NCI-H2171 treated with DMSO at 0.1 percent for 48 hours (cell line): ENCODE measurements at regions not wholly inside any gene's neighbourhood (a gene's known extent, or its start where the extent isn't known, plus 50 kb on each side); places are given as distances from the start of the nearest gene placed in this dataset.

Experiments
- DNase-seq: peaks from one replicate; lab custom pipeline; 2025; lab: John Stamatoyannopoulos, UW

DNA sequence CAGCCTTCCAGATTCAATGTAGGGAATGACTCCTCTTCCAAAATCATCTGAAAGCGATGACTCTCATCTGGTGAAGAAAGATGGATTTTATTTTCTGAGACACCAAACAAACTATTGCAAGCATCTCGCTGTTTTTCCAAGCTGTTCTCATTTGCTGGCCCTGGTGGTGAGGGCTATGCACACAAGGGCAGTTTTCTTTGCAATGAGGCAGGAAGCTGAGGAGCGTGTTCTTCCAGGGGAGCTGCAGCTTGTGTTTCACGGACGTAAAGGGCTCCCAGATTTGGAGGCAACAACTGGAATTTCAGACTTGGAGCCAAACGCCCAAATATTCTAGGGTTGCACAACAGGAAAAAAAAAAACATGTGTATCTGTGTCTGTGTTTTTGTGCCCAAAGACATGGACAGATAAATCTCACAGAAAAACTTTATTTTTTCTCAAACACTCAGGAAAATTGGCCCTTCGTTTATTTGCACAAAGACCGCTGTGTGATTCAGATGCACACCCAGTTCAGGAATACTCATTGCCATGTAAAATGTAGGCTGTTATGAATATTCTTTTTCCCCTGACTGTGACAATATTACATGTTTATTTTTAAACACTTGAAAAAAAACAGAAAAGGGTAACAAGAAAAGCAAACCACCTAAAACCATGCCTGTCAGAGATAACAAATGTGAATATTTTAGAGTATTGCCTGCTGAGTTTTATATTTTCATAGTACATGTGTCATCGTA lies 151.3 kb downstream of the GAS1 start:
- no peak for DNase-seq

DNA sequence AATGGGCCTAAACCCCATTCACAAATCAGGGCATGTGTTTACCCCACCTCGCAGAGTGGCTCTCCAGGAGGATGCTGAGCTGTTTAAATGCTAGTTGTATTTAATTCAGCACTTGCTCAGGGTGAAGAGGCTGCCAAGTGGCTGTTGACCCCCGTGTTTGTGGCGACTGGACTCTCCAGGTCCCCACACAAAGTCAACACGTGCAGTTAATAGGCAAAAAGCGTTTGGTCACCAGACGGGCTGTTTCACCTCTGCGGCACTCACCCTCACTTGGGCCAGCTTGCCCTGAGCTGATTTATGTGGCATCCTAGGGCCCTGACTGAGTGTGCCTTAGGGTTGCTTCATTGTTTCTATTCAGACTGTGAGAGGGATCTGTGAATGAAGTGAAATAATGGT lies 152.3 kb downstream of the GAS1 start:
- no peak for DNase-seq

DNA sequence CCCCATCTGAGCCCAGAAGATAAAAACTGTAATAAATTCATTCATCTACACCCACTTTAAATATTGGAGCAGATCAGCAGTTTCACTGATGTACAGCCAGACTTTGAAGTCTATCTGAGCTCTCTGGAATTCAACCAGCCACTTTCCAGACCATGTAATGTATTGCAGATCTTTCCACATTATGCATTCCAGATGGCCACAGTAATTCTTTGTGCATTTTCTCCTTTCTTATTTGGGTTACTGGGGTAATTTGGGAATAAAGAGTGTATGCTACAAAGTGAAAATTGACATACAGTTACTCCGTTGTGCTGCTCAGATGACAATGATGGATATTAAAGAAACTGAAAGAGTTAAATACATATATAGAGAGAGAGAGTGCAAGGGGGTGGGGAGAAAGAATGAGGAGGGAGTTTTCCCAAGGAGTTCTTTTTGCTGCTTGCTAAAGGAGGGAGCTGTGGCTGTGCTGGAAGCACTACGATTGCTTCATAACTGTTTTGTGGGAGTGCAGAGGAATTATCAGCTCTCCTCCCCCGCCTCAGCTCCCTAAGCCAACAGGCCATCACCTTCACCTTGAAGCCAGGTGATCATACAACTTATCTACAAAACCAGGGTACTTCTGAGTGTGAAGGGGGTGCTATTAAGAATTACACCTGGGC lies 152.8 kb downstream of the GAS1 start:
- DNase-seq: no peak

DNA sequence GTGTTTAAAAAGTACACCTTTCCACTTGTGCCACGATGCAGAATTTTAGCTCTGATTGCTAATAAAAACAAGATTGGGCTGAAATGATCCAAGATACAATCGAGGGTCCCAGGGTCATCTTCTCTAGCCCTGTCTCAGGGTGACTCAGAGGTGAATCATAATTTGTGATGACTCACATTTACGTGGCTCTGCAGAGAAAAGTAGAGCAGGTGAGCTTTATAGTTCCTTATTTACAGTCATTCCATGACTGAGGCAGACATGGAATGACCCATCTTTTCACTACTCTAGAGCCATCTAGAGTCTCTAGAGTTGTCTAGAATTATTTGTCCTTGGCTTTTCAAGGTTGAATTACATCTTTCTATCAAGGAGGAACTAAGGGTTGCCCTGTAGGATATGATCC lies 155.2 kb downstream of the GAS1 start:
- no peak for DNase-seq

DNA sequence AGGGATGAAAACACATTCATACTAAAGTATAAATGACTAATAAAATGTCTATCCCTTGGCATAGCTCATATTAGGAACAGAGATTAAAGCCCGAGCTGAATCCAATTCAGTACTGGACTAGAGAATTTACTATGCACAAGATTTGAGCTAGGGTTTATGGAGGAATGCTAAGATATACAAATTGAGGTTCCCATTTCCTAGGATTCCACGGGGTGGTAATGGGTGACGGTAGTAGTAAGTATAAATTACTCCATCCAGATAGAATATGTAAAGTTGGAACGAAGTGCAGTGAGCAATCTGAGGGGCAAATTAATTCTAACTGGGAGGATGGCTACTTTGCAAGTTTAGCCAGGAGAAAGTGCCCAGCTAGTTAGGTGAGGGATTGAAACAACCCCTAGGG lies 156.5 kb downstream of the GAS1 start:
- DNase-seq: no peak

DNA sequence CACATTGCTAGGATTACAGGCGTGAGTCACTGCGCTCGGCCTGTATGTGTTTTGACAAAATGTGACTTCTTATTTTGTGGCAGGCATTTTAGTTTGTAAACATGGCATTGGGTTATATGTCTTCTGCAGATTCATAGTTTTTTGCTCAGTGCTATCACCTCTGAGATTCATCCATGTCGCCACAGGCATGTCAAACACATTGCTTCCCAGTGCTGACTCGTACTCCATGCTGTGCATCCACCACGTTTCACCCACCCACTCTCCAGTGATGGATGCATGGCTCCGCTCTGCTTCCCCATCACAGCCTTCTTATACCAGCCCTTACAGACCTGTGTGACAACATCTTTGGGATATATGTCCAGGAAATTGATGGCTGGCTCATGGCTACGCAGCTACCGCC lies 158.8 kb downstream of the GAS1 start:
- DNase-seq: no peak

DNA sequence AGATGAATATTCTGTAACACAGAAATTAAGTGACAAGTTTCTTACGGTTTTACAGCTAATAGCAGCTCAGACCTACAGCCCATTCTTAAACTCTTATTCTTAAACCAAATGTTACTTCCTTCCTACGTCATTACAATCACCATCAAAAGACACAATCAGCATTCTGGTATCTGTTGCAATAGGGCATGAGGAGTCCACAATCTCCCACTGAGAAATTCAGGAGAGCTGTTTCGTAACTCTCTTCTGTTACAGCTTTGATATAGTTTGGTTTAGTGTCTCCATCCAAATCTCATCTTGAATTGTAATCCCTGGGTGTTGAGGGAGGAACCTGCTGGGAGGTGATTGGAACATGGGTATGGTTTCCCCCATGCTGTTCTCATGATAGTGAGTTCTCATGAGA lies 163.4 kb downstream of the GAS1 start:
- DNase-seq: no peak

DNA sequence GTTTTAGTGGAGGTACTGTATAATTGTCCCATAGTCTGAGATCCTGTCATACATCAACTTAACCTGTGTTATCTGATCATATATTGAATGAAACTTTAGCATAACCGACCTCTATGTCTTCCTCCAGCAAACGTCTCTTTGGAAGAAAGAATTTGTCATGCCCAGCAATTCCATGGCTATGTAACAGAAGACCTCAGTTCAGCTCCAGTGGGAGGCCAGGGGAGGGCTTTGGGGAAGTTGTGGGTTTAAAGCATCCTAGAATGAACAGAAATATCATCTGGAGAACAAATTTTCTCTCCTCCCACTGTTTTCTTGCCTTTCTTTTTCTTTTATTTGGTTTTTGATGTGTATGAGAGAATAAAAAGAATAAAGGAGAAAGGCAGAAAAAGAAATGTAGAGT lies 164.5 kb downstream of the GAS1 start:
- DNase-seq: no peak

DNA sequence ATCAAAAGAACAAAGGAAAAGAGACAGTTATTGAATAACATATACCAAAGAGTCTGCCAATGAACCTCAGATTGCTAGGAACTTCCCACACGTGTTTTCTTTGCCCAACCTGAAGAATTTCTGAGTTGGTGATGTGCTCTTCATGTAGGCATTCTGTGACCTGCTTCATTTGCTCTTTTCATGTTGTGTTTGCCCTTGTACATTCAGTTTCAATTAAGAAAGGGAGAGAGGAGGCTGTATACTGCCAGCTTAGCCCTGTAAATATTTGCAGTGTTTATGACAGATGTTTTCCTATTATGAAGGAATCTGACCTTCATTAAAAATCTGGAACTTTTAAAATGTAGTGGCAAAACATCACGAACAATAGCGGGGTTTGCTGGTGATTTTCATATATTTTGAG lies 168.5 kb downstream of the GAS1 start:
- DNase-seq: no peak

DNA sequence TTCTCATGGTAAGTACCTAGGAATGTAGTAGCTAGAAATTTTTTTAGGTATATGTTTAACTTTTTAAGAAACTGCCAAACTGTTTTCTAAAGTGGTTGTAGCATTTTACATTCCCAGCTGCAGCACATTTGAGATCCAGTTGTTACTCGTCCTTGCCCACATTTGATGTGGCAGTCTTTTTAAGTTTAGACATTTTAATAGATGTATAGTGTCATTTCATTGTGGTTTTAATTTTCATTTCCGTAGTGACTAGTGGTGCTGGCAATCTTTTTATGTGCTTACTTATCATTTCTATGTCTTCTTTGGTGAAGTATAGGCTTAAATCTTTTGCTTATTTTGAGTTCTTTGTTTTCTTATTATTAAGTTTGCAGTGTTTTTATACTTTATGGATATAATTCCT lies 171.6 kb downstream of the GAS1 start:
- no peak for DNase-seq

DNA sequence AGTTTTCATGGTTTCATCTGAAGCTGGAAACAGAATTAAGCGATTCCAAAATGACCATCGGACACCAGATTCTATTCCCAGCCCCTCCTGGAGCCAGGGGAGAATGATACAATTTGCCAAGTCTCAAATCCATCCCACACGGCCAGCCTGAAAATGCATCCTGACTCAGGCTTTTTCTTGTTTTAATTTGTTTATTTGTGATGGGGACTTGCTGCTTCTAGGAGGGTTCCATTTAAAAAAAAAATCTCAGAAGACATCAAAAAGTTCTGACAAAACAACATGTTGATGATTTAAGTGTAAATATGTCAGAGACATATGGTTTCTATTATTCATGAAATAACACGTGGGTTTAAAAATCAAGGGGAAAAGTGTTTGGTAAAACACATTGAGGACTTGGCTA lies 173.2 kb downstream of the GAS1 start:
- DNase-seq: no peak

DNA sequence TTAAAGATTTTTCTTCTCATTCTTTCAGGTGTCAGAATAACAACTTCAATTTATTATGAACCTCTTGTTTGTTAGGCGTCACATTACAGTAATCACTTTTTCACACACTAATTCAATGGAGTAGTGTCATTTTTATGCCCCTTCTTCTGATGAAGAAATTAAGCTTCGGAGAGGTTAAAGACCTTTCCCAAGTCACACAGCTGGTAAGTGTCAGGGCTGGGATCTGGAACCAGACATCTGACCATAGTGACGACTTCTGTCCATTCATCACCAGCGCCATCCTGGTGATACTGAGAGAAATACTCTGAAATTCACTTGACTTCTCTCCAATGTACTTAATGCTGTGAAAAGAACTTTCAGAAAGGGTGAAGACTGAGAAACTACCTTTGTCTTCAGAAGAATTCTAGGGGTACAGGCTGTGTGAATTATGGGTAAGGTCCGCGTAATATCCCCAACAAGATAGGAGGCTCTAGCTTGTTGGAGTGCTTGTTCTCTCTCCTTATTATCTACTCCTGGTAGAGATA lies 173.8 kb downstream of the GAS1 start:
- no peak for DNase-seq

DNA sequence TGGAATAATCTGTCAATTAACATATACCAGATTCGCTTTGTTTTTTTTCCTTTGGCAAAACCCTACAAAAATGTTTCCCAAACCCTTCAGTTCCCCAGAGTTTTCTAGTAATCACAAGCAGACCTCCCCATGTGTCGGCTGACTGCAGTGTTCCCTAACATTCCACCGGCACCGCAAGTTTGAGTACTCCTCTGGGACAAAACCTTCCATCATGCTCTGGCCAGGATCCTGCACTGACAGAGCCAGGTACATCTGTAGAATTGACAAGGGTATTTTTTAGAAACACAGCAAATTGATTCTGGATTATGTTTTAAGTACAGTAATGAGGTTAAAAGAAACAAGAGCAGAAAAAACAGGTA lies 174.7 kb downstream of the GAS1 start:
- DNase-seq: no peak

DNA sequence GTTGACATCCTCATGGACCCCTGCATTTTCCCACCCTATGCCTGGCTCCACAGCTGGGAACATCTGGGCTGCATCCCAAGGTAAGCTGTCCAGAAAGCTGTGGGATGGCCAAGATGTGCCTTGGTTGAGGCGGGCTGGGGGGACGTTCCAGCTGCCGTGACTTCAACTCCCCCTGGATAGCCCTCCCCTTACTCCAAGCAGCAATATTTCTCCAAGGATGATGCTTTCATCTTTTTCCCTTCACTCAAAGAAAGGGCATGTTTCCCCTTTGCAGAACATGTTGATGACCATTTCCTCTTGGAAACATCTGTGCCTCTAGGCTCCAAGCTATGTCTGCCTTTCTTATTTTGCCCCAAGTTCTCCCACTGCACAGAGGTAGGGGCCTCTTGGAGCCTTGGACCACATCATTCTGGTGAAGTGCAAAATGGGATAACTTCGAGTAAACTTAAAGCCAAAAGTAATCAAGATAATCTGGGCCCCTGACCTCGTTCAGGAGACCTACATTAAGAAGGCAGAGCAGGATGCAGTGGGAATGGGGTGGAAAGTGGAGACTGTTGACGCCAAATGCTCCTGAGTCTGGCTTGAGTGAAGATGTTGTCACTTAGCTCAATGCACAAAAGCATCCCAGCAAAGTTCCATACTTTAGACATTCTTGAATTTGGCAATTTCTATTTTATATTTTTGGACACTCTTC lies 175.2 kb downstream of the GAS1 start:
- no peak for DNase-seq

DNA sequence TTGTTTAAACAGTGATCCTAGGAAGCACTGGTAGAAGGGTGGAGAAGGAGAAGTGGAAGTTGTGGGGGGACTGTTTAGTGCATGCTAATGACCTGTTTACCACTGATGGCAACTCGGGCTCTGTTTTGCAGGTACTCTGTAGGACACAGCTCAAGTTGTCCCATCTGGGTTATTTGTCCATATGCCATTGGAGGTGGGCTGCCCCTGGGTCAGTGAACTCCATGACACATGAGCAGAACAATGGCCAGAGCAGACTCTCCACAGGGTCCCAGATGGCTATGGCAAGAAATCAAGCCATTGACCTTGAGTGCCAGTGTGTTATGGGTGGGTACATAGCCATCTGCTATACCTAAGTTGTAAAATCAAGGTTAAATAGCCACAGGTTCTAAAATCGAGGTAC lies 175.9 kb downstream of the GAS1 start:
- DNase-seq: no peak

DNA sequence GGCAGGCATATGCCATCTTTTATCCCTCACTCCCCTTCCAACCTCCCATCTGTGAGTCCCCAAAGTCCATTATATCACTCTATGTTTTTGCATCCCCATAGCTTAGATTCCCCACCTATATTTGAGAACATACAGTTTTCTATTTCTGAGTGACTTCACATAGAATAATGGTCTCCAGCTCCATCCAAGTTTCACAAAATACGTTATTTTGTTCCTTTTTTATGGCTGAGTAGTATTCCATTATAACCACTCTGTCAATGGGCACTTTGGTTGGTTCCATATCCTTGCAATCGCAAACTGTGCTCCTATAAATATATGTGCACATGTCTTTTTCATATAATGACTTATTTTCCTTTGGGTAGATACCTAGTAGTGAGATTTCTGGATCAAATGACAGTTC lies 178.6 kb downstream of the GAS1 start:
- DNase-seq: no peak

DNA sequence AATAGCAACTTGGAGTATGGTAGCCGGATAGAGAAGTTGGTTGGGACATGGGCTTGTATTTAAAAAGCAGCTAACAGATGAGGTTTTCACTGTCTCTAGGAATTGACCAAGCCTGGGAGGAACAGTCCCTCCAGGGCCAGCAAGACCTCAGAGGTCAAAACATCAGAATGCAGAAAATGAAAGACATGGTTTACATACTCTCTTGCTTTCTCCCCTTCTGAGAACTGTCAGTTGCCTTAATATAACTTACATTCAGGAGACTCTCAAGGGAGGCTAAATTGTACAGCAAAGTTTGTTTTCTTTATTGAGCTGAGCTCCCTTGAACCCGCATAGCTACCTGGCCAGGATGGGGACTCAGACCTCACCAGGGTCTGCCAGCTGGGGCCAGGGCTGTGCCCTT lies 179.3 kb downstream of the GAS1 start:
- no peak for DNase-seq

DNA sequence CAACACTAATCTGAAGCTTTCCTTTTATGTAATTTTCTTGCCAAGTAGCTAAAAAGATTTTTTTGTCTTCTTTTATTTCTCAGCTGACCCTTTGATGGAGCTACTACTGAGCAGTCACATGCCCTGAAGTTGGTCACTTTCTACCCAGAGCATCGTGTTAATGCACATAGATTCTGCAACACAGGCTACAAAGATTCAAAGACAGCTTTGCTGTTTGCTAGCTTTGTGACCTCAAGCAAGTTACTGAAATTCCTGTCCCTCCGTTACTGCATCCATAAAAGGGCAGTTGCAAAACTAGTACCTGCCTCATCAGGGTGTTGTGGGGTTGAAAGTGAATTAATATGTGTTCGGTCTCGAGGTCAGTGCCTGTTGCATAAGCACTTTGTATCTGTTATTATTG lies 179.9 kb downstream of the GAS1 start:
- no peak for DNase-seq

DNA sequence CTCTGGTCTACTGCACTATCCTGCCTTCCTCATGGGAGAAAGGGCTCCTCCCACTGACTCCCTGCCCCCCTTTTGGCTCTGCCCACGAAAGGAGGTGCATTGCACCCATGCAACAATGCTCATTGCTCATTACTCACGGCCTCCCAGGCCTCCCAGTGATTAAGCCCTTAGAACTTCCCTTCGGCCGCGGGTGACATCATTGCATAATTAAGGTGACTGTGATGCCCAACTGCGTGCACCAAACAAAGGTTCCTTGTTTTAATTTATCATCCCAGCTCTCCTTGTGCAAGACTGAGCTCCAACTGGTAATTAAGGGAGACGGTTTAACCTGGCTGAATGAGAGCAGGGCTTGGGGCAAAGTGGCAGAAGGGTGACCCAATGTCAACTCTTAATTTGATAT lies 180.4 kb downstream of the GAS1 start:
- no peak for DNase-seq

DNA sequence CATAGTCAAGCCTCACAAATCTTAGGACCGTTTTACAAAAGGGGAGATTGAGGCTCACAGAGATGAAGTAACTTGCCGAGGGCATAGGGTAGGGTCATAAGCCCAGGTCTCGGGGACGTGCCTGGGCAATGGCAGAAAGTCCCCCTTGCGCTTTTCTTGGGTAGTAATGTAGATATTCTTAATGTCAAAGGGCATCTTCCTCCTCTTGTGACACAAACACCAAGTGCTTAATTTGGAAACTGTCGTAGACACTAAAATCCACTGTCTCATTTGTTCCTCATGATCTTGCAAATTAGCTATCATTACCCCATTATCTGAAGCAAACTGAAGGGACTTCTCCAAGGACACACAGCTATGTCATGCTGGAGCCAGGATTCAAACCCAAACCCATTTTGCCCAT lies 180.8 kb downstream of the GAS1 start:
- no peak for DNase-seq

DNA sequence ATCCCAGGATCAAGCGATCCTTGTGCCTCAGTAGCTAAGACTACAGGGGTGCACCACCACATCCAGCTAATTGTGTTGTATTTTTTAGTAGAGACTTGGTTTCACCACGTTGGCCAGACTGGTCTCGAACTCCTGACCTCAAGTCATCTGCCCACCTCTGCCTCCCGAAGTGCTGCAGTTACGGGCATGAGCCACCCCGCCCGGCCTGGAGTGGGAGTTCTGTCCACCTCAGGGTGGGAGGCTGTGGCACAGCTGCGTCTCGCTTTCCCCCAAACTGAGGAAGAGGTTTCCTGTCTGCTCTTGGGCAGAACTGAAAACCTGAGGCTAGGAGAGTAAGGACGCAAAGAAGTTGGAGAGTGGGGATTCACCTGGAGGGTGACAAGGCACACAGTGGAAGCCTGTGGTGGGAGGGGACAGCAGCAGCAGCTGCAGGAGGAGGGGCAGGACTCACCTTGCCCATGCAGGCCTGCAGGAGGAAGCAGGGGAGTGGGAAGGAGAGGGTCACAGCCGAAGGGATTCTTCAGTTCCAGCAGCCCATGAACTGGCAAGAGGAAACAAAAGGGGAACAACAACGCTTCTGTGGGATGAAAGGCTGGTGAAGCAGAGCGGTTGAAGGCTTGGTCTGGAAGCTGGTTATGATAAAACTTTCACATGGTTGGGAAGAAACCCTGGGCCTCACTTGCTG lies 181.4 kb downstream of the GAS1 start:
- DNase-seq: no peak

DNA sequence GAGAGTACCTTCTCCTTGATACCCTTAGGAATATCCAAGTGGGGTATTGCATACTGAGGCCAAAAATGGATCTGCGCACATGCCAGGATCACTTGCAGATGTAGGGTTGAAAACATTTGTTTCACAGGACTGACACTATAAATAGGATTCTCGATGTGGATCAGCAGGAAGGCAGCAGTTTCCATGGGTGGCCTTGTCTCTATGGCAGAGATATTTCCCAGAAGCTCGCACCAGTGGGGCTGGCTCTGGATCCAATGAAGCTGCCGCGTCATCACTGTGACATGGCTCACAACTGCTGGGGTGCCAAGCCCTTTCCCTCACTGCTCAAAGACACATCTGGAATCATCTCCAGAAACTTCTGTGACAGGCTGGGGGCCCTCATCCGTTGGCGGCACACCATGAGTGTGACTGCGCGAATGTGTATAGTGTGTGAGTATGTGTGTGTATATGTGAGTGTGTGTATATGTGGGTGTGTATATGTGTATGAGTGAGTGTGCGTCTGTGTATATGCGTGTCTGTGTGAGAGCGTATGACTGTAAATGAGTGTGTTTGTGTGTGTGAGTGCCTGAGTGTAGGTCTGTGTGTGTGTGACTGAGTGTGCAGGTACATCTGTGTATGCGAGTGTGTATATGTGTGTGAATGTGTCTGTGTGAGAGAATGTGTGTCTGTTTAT lies 182.5 kb downstream of the GAS1 start:
- DNase-seq: no peak
